PC-3 (cell line): ENCODE measurements at regions not wholly inside any gene's neighbourhood (a gene's known extent, or its start where the extent isn't known, plus 50 kb on each side); places are given as distances from the start of the nearest gene placed in this dataset.
"Not testable (repeated sequence)": the region's sequence is repeated elsewhere in the genome, so short reads cannot be mapped to it uniquely, and the experiment has no call there.

Source experiments
- CTCF ChIP-seq: fragments of 300-600 bp; sonication (generic); conservative IDR thresholded peaks from 2 replicates; pipeline ENCODE4 v1.5.1; 2017; ENCODE audit warnings: antibody characterized with exemption, low read depth, mild to moderate bottlenecking, low read length
- EZH2 ChIP-seq: fragments of 300-600 bp; sonication (generic); IDR thresholded peaks from one replicate; pipeline ENCODE4 v1.6.1; 2017; ENCODE audit warnings: antibody characterized with exemption, mild to moderate bottlenecking, low read length; ENCODE audit not compliant: unreplicated experiment
- EZH2phosphoT487 ChIP-seq: fragments of 300-600 bp; sonication (generic); IDR thresholded peaks from 2 replicates; pipeline ENCODE4 v1.6.1; 2018; ENCODE audit warnings: mild to moderate bottlenecking, antibody characterized with exemption, low read length, borderline replicate concordance

GRCh38 chr21:6096560-6097424 lies 4424.6 kb upstream of the TPTE start:
- not testable (repeated sequence) for TF ChIP-seq CTCF, EZH2phosphoT487, EZH2
